HL-60 (cell line): ENCODE measurements at regions not wholly inside any gene's neighbourhood (a gene's known extent, or its start where the extent isn't known, plus 50 kb on each side); places are given as distances from the start of the nearest gene placed in this dataset.

Source experiments
- GABPA ChIP-seq: IDR thresholded peaks from 2 replicates; pipeline ENCODE4 v1.6.1; 2012; ENCODE audit warnings: low read depth
- POLR2AphosphoS5 ChIP-seq: IDR thresholded peaks from 2 replicates; pipeline ENCODE4 v1.6.1; 2012; ENCODE audit warnings: low read depth
- REST ChIP-seq: IDR thresholded peaks from 2 replicates; pipeline ENCODE4 v1.6.1; 2012; ENCODE audit warnings: low read depth; ENCODE audit not compliant: insufficient replicate concordance
- TF ChIP-seq, protein P1 (sequence below): IDR thresholded peaks from one replicate; pipeline ENCODE4 v1.5.1; 2011; ENCODE audit warnings: low read length, control low read depth, inconsistent platforms; ENCODE audit not compliant: insufficient read depth

DNA sequence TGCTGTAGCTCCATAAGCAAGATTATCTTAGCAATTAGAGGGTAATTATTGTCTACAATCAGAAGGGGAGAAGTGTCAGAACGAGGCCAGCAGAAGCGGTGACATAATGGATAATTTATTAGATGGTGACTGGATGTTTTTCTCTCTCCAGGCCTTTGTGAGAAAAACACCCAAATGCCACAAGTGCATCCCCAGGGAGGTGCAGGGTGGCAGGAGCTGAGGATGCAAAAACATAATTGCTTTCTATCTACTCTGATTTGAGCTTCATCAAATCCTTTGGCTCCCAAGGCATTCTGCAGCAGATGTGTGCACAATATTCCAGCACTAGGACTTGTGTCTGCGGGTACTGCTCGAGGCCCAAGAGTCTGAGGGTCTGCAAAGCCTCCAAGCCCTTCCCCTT, 220.1 kb upstream of the SERP2 start:
- TF ChIP-seq REST, result no peak
- TF ChIP-seq, protein P1, sequence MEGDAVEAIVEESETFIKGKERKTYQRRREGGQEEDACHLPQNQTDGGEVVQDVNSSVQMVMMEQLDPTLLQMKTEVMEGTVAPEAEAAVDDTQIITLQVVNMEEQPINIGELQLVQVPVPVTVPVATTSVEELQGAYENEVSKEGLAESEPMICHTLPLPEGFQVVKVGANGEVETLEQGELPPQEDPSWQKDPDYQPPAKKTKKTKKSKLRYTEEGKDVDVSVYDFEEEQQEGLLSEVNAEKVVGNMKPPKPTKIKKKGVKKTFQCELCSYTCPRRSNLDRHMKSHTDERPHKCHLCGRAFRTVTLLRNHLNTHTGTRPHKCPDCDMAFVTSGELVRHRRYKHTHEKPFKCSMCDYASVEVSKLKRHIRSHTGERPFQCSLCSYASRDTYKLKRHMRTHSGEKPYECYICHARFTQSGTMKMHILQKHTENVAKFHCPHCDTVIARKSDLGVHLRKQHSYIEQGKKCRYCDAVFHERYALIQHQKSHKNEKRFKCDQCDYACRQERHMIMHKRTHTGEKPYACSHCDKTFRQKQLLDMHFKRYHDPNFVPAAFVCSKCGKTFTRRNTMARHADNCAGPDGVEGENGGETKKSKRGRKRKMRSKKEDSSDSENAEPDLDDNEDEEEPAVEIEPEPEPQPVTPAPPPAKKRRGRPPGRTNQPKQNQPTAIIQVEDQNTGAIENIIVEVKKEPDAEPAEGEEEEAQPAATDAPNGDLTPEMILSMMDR, result no peak
- no peak for TF ChIP-seq POLR2AphosphoS5
- TF ChIP-seq GABPA, result no peak
